Naive thymus-derived CD4-positive, alpha-beta T cell (primary cell): ENCODE measurements at regions not wholly inside any gene's neighbourhood (a gene's known extent, or its start where the extent isn't known, plus 50 kb on each side); places are given as distances from the start of the nearest gene placed in this dataset.

Experiments used
- ATAC-seq: fragments of 150-1000 bp; cut with Tn5 transposase; 2 replicates; pipeline ENCODE4 v1.10.0; 2021; ENCODE audit warnings: mild to moderate bottlenecking, moderate library complexity
- CTCF ChIA-PET: fragments of 350-600 bp; sonication (Branson Sonifier 250); formaldehyde crosslinking; loops from one replicate; lab custom pipeline; 2021; ENCODE audit warnings: antibody characterized with exemption; lab: Charles Lee
- POLR2A ChIA-PET: fragments of 350-600 bp; sonication (Branson Sonifier 250); formaldehyde crosslinking; loops from one replicate; lab custom pipeline; 2021; ENCODE audit warnings: antibody characterized with exemption, inconsistent platforms; lab: Charles Lee
- DNase-seq, 9 donors: peaks; one replicate each; pipeline versions ENCODE4 v3.0.0 to v3.0.0-alpha.2; 2020 to 2022; ENCODE audit warnings: mixed read lengths in 1 of 9
- H3K27ac ChIP-seq: one replicate; pipeline ENCODE4 v1.7.0; 2013; ENCODE audit warnings: mild to moderate bottlenecking, low read depth, low read length, moderate library complexity
- H3K27me3 ChIP-seq, 2 donors: one replicate each; pipeline ENCODE4 v1.7.0; 2013; ENCODE audit warnings: low read length in 2 of 2, mild to moderate bottlenecking in 2 of 2, moderate library complexity in 2 of 2; ENCODE audit not compliant: control insufficient read depth in 2 of 2, insufficient read depth in 2 of 2
- H3K36me3 ChIP-seq, 3 experiments: 1 replicate in 2 of 3; 2 replicates in 1 of 3; pipeline ENCODE4 v1.7.0; 2013; ENCODE audit warnings: low read length in 3 of 3, mild to moderate bottlenecking in 3 of 3, moderate library complexity in 1 of 3; ENCODE audit not compliant: insufficient read depth in 3 of 3, control insufficient read depth in 2 of 3
- H3K4me1 ChIP-seq, 2 donors: one replicate each; pipeline ENCODE4 v1.7.0; 2013; ENCODE audit warnings: low read length in 2 of 2, mild to moderate bottlenecking in 2 of 2, moderate library complexity in 1 of 2; ENCODE audit not compliant: control insufficient read depth in 2 of 2, insufficient read depth in 2 of 2
- H3K4me3 ChIP-seq: 2 replicates; pipeline ENCODE4 v1.7.0; 2013; ENCODE audit warnings: mild to moderate bottlenecking, low read length
- H3K9me3 ChIP-seq, 3 experiments: 1 replicate in 2 of 3; 2 replicates in 1 of 3; pipeline ENCODE4 v1.7.0; 2013; ENCODE audit warnings: low read length in 3 of 3; ENCODE audit not compliant: control insufficient read depth in 2 of 3
- H3K27ac Mint-ChIP-seq, 9 donors: one replicate each; pipeline ENCODE4 v1.8.0; 2020 to 2022; ENCODE audit warnings: mixed read lengths in 9 of 9, mild to moderate bottlenecking in 8 of 9, moderate library complexity in 5 of 9, inconsistent platforms in 2 of 9
- H3K27me3 Mint-ChIP-seq, 5 donors: one replicate each; pipeline ENCODE4 v1.8.0; 2021 to 2022; ENCODE audit warnings: mixed read lengths in 5 of 5, mild to moderate bottlenecking in 1 of 5
- H3K36me3 Mint-ChIP-seq, 5 donors: one replicate each; pipeline ENCODE4 v1.8.0; 2020 to 2022; ENCODE audit warnings: mixed read lengths in 5 of 5, mild to moderate bottlenecking in 3 of 5, inconsistent platforms in 1 of 5
- H3K4me1 Mint-ChIP-seq, 7 donors: one replicate each; pipeline ENCODE4 v1.8.0; 2020 to 2022; ENCODE audit warnings: mixed read lengths in 7 of 7, mild to moderate bottlenecking in 3 of 7, inconsistent platforms in 1 of 7
- H3K4me3 Mint-ChIP-seq, 10 donors: one replicate each; pipeline ENCODE4 v1.8.0; 2020 to 2022; ENCODE audit warnings: mild to moderate bottlenecking in 10 of 10, mixed read lengths in 10 of 10, moderate library complexity in 6 of 10, inconsistent platforms in 2 of 10
- H3K9me3 Mint-ChIP-seq, 11 donors: one replicate each; pipeline ENCODE4 v1.8.0; 2020 to 2022; ENCODE audit warnings: mixed read lengths in 11 of 11, mild to moderate bottlenecking in 4 of 11, inconsistent platforms in 1 of 11, moderate library complexity in 1 of 11
- intact Hi-C, 2 donors: fragments of 100-400 bp; cut with micrococcal nuclease; formaldehyde crosslinking; loops; one replicate each; pipeline ENCODE4 v1.15.1; 2023

DNA sequence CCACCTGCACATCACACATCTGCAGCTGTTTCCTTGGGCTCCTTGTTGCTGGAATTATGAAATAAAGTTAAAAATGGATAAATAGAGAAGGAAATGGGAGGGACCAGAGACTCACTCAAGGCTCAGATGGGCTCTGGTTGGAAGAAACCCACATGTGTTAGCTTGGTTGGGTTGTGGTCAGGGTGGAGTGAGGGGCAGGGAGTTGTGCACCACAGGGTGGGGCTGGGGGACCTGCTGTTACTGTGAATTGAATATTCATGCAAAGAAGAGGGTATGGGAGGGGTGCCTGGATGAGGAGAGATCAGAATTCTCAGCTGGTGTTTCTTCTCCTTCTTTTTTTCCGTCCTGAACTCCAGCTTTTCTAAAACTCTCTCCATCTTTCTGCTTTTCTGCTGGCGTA, 320.7 kb downstream of the MAP2K4 start:
- H3K36me3 ChIP-seq: no peaks in the 10 kb centered on the region
- ATAC-seq (no peak), DNase-seq (no peak)
- Mint-ChIP-seq H3K4me1 (no peaks in the 10 kb centered on the region), H3K27me3 (peaks cover 0 to 10% (median 0%) of the 10 kb centered on the region in 5 donors), H3K36me3 (peaks cover 0 to 3% (median 0%) of the 10 kb centered on the region in 5 donors), H3K4me3 (no peak overlapping the region), H3K9me3 (peaks cover 0 to 16% (median 7%) of the 10 kb centered on the region in 11 donors), H3K27ac (no peak overlapping the region)
- no peaks in the 10 kb centered on the region for H3K9me3 ChIP-seq
- no peak overlapping the region for H3K4me3 ChIP-seq
- H3K27ac ChIP-seq: no peak overlapping the region
- H3K27me3 ChIP-seq: no peaks in the 10 kb centered on the region
- no peaks in the 10 kb centered on the region for H3K4me1 ChIP-seq
- ChIA-PET CTCF (no interaction called here), POLR2A (no interaction called here)
- intact Hi-C loops: no loop called here

DNA sequence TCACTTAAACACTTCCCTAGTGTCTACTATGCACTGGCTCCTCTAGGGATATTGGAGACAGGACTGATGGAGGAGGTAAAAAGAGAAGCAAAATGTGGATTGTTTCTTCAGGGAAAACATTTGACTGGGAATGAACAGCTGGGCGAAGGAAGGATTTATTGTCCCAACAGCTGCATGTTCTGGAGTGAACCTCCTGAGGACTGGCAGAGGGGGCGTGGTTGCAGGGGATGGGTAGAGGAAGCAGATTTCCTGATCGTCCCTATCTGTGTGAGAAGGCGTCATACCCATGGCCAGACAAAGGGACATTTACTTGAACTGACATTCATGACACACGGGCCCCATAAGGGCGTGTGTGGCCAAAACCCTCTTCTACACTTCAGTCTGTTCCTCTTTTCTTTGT, 321.5 kb downstream of the MAP2K4 start:
- ATAC-seq: no peak
- no peak for DNase-seq
- ChIA-PET POLR2A (no interaction called here), CTCF (no interaction called here)
- Mint-ChIP-seq H3K4me3 (no peak overlapping the region), H3K36me3 (peaks cover 0 to 3% (median 0%) of the 10 kb centered on the region in 5 donors), H3K27me3 (peaks cover 0 to 10% (median 0%) of the 10 kb centered on the region in 5 donors), H3K9me3 (peaks cover 0 to 15% (median 7%) of the 10 kb centered on the region in 11 donors), H3K4me1 (no peaks in the 10 kb centered on the region), H3K27ac (no peak overlapping the region)
- intact Hi-C loops: no loop called here
- Histone ChIP-seq H3K27me3 (no peaks in the 10 kb centered on the region), H3K4me1 (no peaks in the 10 kb centered on the region), H3K27ac (no peak overlapping the region), H3K36me3 (no peaks in the 10 kb centered on the region), H3K9me3 (no peaks in the 10 kb centered on the region), H3K4me3 (no peak overlapping the region)

DNA sequence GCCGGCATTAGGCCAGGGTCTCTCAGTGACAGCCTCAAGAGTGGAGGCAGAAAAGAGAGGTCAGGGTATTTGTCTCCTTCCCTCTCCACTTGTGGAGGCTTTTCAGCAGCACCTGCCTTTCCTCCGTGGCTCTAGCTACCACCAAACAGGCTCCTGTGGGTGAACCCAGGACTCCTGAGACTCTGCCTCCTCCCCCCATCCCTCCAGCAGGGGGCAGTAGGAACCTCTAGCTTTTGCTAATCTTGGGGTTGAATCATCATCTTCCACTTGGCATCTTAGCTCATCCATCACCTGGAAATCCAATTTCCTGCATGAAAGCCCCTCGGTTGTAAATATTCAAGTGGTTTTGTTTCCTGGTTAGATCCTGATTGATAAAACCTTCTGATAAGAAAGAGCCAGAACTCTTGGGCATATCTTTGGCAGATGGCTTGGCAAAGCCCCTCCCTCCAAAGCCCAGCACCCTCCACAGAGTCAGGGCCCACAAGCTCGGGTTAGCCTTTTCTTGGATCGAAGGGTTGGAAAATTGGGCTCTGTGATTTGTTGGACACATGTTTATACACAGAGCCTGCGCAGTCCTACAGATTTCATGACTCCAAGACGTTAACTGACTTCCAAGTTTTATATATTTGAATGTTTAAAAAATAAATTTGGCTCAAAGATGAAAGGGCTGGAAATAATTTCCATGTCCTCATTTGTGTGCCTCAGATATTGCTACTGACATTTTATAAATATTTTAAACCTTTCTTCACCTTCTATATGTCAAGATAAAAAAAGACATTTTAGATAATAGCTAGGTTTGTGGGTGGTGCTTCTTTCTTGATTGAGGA, 322.1 kb downstream of the MAP2K4 start:
- H3K9me3 Mint-ChIP-seq: peaks cover 0 to 15% (median 7%) of the 10 kb centered on the region in 11 donors
- DNase-seq (no peak), ATAC-seq (no peak)
- intact Hi-C loops: no loop called here
- Histone ChIP-seq H3K27me3 (no peaks in the 10 kb centered on the region), H3K4me3 (no peak overlapping the region), H3K9me3 (no peaks in the 10 kb centered on the region), H3K4me1 (no peaks in the 10 kb centered on the region), H3K36me3 (no peaks in the 10 kb centered on the region), H3K27ac (no peak overlapping the region)
- ChIA-PET POLR2A (no interaction called here), CTCF (no interaction called here)
- no peak overlapping the region for H3K27ac Mint-ChIP-seq
- H3K27me3 Mint-ChIP-seq: peaks cover 0 to 10% (median 0%) of the 10 kb centered on the region in 5 donors
- H3K4me1 Mint-ChIP-seq: no peaks in the 10 kb centered on the region
- H3K4me3 Mint-ChIP-seq: no peak overlapping the region
- H3K36me3 Mint-ChIP-seq: peaks cover 0 to 3% (median 0%) of the 10 kb centered on the region in 5 donors

DNA sequence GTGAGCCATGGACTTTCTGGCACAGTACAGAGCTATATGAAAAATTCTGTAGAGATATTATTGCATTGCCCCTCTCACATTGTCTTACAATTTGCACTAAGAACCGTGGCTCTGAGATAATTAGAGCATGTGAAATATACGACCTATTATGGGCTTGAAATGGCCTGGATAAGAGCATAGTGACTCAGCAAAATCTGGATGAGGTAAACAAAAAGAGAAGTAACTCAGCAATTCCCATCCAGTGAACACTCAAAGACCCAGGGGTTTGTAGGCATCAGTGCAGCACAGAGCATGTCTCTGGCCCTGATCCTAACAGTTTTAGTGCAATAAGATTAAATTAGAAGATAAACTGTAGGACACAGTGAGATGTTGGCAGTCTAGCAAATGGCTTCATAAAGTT, 317.2 kb upstream of the MYOCD start:
- CTCF ChIA-PET: no interaction called here
- H3K27me3 ChIP-seq: no peaks in the 10 kb centered on the region

DNA sequence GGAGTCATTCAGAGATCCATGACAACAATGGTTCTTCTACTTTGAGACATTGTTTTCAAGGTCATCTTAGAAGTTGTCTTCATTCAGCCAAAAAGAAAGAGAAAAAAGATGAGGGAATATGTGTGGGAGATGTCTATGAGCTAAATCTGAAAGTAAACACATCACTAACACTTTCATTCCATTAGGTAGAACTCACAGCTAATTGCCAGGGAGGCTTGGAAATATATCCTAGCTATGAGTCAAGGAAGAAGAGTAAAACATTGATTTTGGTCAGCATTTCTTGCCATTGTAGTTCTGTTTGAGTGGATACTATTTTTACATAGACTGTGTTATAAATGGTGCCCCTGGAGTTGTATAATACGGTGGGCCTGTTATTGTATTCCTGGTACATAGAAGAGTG, 316.4 kb upstream of the MYOCD start:
- no peak for DNase-seq
- no peaks in the 10 kb centered on the region for H3K36me3 Mint-ChIP-seq
- no peaks in the 10 kb centered on the region for H3K9me3 ChIP-seq

More for the DNA sequence above, 317.2 kb upstream of the MYOCD start:
- H3K4me3 Mint-ChIP-seq: no peak overlapping the region
- no peaks in the 10 kb centered on the region for H3K4me1 ChIP-seq
- no peak for ATAC-seq
- no peak overlapping the region for H3K27ac Mint-ChIP-seq
- DNase-seq: no peak
- H3K4me3 ChIP-seq: no peak overlapping the region
- H3K27ac ChIP-seq: no peak overlapping the region
- H3K36me3 ChIP-seq: no peaks in the 10 kb centered on the region
- intact Hi-C loops: no loop called here
- peaks cover 0 to 10% (median 0%) of the 10 kb centered on the region in 5 donors for H3K27me3 Mint-ChIP-seq
- H3K9me3 ChIP-seq: no peaks in the 10 kb centered on the region
- no peaks in the 10 kb centered on the region for H3K36me3 Mint-ChIP-seq
- peaks cover 0 to 11% (median 8%) of the 10 kb centered on the region in 11 donors for H3K9me3 Mint-ChIP-seq
- POLR2A ChIA-PET: no interaction called here
- H3K4me1 Mint-ChIP-seq: no peaks in the 10 kb centered on the region

DNA sequence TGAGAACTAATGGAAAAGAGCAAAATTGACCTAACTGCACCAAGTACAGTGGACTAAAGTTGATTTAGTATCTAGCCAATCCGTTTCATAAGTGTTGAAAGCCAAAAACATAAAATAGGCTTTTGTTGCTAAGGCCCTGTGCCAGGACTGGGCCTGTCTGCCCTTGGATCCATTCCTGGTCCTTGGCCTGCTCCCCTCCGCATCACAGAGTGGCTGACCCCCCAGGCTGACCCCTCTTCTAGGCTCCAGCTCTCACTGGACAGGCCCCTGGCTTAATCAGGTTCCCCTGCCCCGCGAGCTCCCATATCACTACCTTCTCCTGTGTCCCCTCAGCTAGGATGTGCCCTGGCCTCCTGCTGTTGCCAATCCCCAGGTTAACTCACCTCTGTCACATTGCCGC, 313.6 kb upstream of the MYOCD start:
- Histone ChIP-seq H3K27me3 (no peaks in the 10 kb centered on the region), H3K36me3 (no peaks in the 10 kb centered on the region), H3K4me1 (no peaks in the 10 kb centered on the region), H3K27ac (no peak overlapping the region), H3K4me3 (no peak overlapping the region), H3K9me3 (no peaks in the 10 kb centered on the region)
- ChIA-PET POLR2A (no interaction called here), CTCF (no interaction called here)
- Mint-ChIP-seq H3K36me3 (no peaks in the 10 kb centered on the region), H3K4me3 (no peak overlapping the region), H3K27me3 (no peaks in the 10 kb centered on the region), H3K4me1 (no peaks in the 10 kb centered on the region), H3K27ac (no peak overlapping the region), H3K9me3 (peaks cover 0 to 19% (median 11%) of the 10 kb centered on the region in 11 donors)
- DNase-seq: no peak
- no peak for ATAC-seq
- intact Hi-C loops: no loop called here

More for the DNA sequence above, 316.4 kb upstream of the MYOCD start:
- CTCF ChIA-PET: no interaction called here
- intact Hi-C loops: no loop called here
- H3K27ac Mint-ChIP-seq: no peak overlapping the region
- H3K4me3 Mint-ChIP-seq: no peak overlapping the region
- H3K27me3 ChIP-seq: no peaks in the 10 kb centered on the region
- H3K4me1 ChIP-seq: no peaks in the 10 kb centered on the region
- POLR2A ChIA-PET: no interaction called here
- H3K27ac ChIP-seq: no peak overlapping the region
- peaks cover 0 to 8% (median 0%) of the 10 kb centered on the region in 5 donors for H3K27me3 Mint-ChIP-seq
- no peak for ATAC-seq
- peaks cover 0 to 11% (median 8%) of the 10 kb centered on the region in 11 donors for H3K9me3 Mint-ChIP-seq
- no peaks in the 10 kb centered on the region for H3K4me1 Mint-ChIP-seq
- H3K4me3 ChIP-seq: no peak overlapping the region
- H3K36me3 ChIP-seq: no peaks in the 10 kb centered on the region

DNA sequence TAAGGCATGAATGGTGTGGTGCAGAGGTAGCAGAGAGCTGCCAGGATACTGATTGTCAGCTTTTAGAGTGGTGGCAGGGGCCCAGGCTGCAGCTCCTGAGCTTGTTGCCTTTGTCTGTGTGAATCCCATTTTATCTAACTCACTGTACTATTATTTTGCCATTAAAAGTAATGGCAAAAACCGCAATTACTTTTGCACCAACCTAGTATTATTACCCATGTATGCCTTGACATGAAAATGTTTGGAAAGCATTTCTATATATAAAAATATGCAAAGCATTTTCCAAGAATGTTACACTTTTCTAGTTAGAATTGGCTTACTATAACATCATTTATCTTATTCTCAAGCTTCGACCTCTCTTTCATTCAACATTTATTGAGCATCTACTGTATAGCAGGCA, 308.1 kb upstream of the MYOCD start:
- ChIA-PET CTCF (no interaction called here), POLR2A (no interaction called here)
- Histone ChIP-seq H3K9me3 (no peaks in the 10 kb centered on the region), H3K36me3 (no peaks in the 10 kb centered on the region), H3K4me3 (no peak overlapping the region), H3K27ac (no peak overlapping the region), H3K27me3 (no peaks in the 10 kb centered on the region), H3K4me1 (no peaks in the 10 kb centered on the region)
- Mint-ChIP-seq H3K36me3 (no peaks in the 10 kb centered on the region), H3K9me3 (peaks cover 0 to 23% (median 8%) of the 10 kb centered on the region in 11 donors), H3K4me1 (no peaks in the 10 kb centered on the region), H3K4me3 (no peak overlapping the region), H3K27me3 (peaks cover 0 to 9% (median 0%) of the 10 kb centered on the region in 5 donors), H3K27ac (no peak overlapping the region)
- ATAC-seq (no peak), DNase-seq (no peak)
- intact Hi-C loops: no loop called here
